ENCODE measurements at regions not wholly inside any gene's neighbourhood (a gene's known extent, or its start where the extent isn't known, plus 50 kb on each side); places are given as distances from the start of the nearest gene placed in this dataset.
"Not testable (repeated sequence)": the region's sequence is repeated elsewhere in the genome, so short reads cannot be mapped to it uniquely, and the experiment has no call there.

GRCh38 chr2:58764338-58765104, 523.4 kb upstream of the FANCL start:
- Histone ChIP-seq H3K4me3 (no peak overlapping the region), H3K4me1 (no peaks in the 10 kb centered on the region), H3K9me3 (no peaks in the 10 kb centered on the region), H3K36me3 (no peaks in the 10 kb centered on the region), H3K27me3 (peaks cover 5% of the 10 kb centered on the region), H3K27ac (no peak overlapping the region)
- TF ChIP-seq CTCF (IDR thresholded peaks at IDR 0.05): no peak
- TF ChIP-seq EP300 (IDR thresholded peaks at IDR 0.05): no peak
- TF ChIP-seq POLR2A (IDR thresholded peaks at IDR 0.05): no peak
- no peak for TF ChIP-seq POLR2AphosphoS5 (IDR thresholded peaks at IDR 0.05)
- no peak for DNase-seq (ENCODE audit: low spot score in 2 of 2)
- 73% methylated on average over 4 of the region's 4 CpGs for WGBS

GRCh38 chr2:58762176-58762781, 521.2 kb upstream of the FANCL start:
- no peaks in the 10 kb centered on the region for H3K9me3 ChIP-seq
- 22% methylated on average over 5 of the region's 5 CpGs for WGBS
- TF ChIP-seq POLR2AphosphoS5 (IDR thresholded peaks at IDR 0.05) (no peak), CTCF (IDR thresholded peaks at IDR 0.05) (peak; percentile 16 to 39)

GRCh38 chr2:58757971-58758370, 516.8 kb upstream of the FANCL start:
- Histone ChIP-seq H3K4me3 (no peak overlapping the region), H3K4me1 (no peaks in the 10 kb centered on the region), H3K9me3 (no peaks in the 10 kb centered on the region), H3K27me3 (no peaks in the 10 kb centered on the region), H3K36me3 (no peaks in the 10 kb centered on the region), H3K27ac (no peak overlapping the region)
- TF ChIP-seq POLR2A (IDR thresholded peaks at IDR 0.05) (no peak), CTCF (IDR thresholded peaks at IDR 0.05) (no peak), POLR2AphosphoS5 (IDR thresholded peaks at IDR 0.05) (no peak), EP300 (IDR thresholded peaks at IDR 0.05) (no peak)
- 76% methylated on average over 6 of the region's 6 CpGs for WGBS
- DNase-seq (ENCODE audit: low spot score in 2 of 2): no peak

More at GRCh38 chr2:58762176-58762781, 521.2 kb upstream of the FANCL start:
- no peaks in the 10 kb centered on the region for H3K27me3 ChIP-seq
- no peak overlapping the region for H3K4me3 ChIP-seq
- no peaks in the 10 kb centered on the region for H3K4me1 ChIP-seq
- no peaks in the 10 kb centered on the region for H3K36me3 ChIP-seq
- no peak for DNase-seq (ENCODE audit: low spot score in 2 of 2)
- no peak overlapping the region for H3K27ac ChIP-seq

- Histone ChIP-seq H3K4me1 (no peaks in the 10 kb centered on the region), H3K27me3 (no peaks in the 10 kb centered on the region), H3K27ac (no peak overlapping the region), H3K4me3 (no peak overlapping the region), H3K36me3 (no peaks in the 10 kb centered on the region), H3K9me3 (no peaks in the 10 kb centered on the region)
- DNase-seq (ENCODE audit: low spot score in 2 of 2): no peak
- TF ChIP-seq POLR2A (IDR thresholded peaks at IDR 0.05) (no peak), POLR2AphosphoS5 (IDR thresholded peaks at IDR 0.05) (no peak), CTCF (IDR thresholded peaks at IDR 0.05) (no peak), EP300 (IDR thresholded peaks at IDR 0.05) (no peak)
- WGBS: 44% methylated on average over 2 of the region's 2 CpGs
Measured at GRCh38 chr2:58756336-58756735, 515.2 kb upstream of the FANCL start.

GRCh38 chr2:58752507-58752906, 511.4 kb upstream of the FANCL start:
- not testable (repeated sequence) for H3K4me3 ChIP-seq; H3K9me3 ChIP-seq; H3K27me3 ChIP-seq; H3K4me1 ChIP-seq; H3K36me3 ChIP-seq; H3K27ac ChIP-seq; DNase-seq (ENCODE audit: low spot score in 2 of 2)
- 50% methylated on average over 2 of the region's 2 CpGs for WGBS

- H3K27me3 ChIP-seq; H3K27ac ChIP-seq; H3K36me3 ChIP-seq; H3K9me3 ChIP-seq; H3K4me1 ChIP-seq; DNase-seq (ENCODE audit: low spot score in 2 of 2); H3K4me3 ChIP-seq: not testable (repeated sequence)
- 83% methylated on average over 3 of the region's 3 CpGs for WGBS
Measured at GRCh38 chr2:58751676-58752075, 510.6 kb upstream of the FANCL start.
